Lower leg skin (tissue), 4 donors: ENCODE measurements at regions not wholly inside any gene's neighbourhood (a gene's known extent, or its start where the extent isn't known, plus 50 kb on each side); places are given as distances from the start of the nearest gene placed in this dataset.

Source experiments
- DNase-seq, 2 donors: peaks; one replicate each; pipeline ENCODE4 v3.0.0-alpha.2; 2019; ENCODE audit warnings: low spot score in 2 of 2
- H3K4me3 ChIP-seq: fragments of 200-600 bp; sonication (generic); 2 replicates; pipeline ENCODE4 v1.5.1; 2017; ENCODE audit warnings: mild to moderate bottlenecking, low read depth; ENCODE audit not compliant: poor library complexity, severe bottlenecking
- CTCF ChIP-seq, 3 donors: fragments of 450-650 bp; IDR thresholded peaks; one replicate each; pipeline ENCODE4 v1.5.1; 2016; ENCODE audit warnings: antibody characterized with exemption in 3 of 3, mild to moderate bottlenecking in 3 of 3, moderate library complexity in 2 of 3
- POLR2A ChIP-seq, 2 donors: fragments of 450-650 bp; IDR thresholded peaks; one replicate each; pipeline ENCODE4 v1.6.1; 2016 to 2017; ENCODE audit warnings: antibody characterized with exemption in 2 of 2, mild to moderate bottlenecking in 1 of 2, moderate library complexity in 1 of 2
- WGBS, 2 donors: methylation state at CpG; one replicate each; pipeline ENCODE4 v1.1.5; 2018; 5-methylcytosine and 5-hydroxymethylcytosine counted together
- intact Hi-C: fragments of 100-400 bp; cut with DNase I; formaldehyde crosslinking; loops from one replicate; pipeline ENCODE4 v1.15.0; 2023; ENCODE audit warnings: low total_unique reads

GRCh38 chr20:17017232-17017631, 209.6 kb upstream of the PCSK2 start:
- no peak for DNase-seq
- WGBS, 2 donors: 61 to 72% methylated on average over 2 of the region's 2 CpGs
- intact Hi-C loops: no loop called here

DNA sequence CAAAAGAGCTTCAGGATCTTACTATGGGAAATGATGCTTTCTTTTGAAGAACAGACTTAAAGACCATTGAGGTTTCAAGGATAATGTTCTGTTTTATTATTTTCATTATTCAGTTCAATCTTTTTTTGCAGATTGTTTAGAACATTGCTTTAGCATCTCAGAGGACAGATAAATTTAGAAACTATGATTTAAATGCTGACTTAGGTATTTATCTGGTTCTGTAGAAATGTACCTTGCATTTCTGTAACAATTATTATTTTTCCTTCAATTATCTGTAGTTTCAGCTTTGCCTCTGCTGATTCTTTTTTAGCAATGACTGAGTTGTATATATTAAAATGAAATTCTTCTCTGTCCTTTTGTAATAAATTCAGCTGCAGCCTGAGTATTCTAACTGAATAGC, 205.4 kb upstream of the PCSK2 start:
- TF ChIP-seq POLR2A (IDR thresholded peaks at IDR 0.05): no peak
- TF ChIP-seq CTCF (IDR thresholded peaks at IDR 0.05): no peak
- intact Hi-C loops: no loop called here
- no peak overlapping the region for H3K4me3 ChIP-seq
- DNase-seq: no peak

More at GRCh38 chr20:17017232-17017631, 209.6 kb upstream of the PCSK2 start:
- TF ChIP-seq CTCF (IDR thresholded peaks at IDR 0.05) (no peak), POLR2A (IDR thresholded peaks at IDR 0.05) (no peak)
- H3K4me3 ChIP-seq: no peak overlapping the region

DNA sequence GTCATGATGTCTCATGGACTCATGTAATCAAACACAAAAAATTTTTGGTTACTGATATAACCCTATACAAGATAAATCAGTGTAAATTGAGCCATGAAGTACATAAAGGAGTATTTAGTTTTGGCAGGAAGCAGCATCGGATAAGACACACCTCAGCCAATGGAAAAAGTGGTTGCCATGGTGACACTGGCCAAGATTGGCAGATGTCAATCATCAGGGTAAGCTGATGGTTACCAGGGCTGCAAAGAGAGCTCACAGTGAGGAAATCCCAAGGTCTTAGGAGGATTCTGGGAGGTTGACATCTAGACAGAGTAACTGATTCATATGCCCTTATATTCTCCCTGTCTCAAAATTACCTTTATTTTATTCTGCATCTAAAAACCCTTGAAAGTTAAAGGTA, 203.8 kb upstream of the PCSK2 start:
- 72 to 78% methylated on average over 1 of the region's 1 CpG for WGBS, 2 donors
- no peak for DNase-seq
- intact Hi-C loops: no loop called here
- no peak for TF ChIP-seq CTCF (IDR thresholded peaks at IDR 0.05)
- TF ChIP-seq POLR2A (IDR thresholded peaks at IDR 0.05): no peak
- H3K4me3 ChIP-seq: no peak overlapping the region

DNA sequence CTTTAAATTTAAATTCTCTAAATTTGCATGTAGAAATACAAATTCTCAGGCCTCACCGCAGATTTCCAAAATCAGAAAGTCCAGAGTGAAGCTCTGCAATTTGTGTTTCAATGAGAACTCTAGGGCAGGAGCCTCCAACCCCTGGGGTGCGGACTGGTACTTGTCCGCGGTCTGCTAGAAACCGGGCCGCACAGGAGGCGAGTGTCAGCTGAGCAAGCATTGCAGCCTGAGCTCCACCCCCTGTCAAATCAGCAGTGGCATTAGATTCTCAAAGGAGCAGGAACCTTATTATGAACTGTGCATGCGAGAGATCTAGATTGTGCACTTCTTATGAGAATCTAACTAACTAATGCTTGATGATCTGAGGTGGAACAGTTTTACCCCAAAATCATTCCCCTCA, 203.0 kb upstream of the PCSK2 start:
- no peak overlapping the region for H3K4me3 ChIP-seq
- DNase-seq: no peak
- no peak for TF ChIP-seq POLR2A (IDR thresholded peaks at IDR 0.05)
- TF ChIP-seq CTCF (IDR thresholded peaks at IDR 0.05): no peak
- intact Hi-C loops: no loop called here
- 38 to 43% methylated on average over 8 of the region's 8 CpGs for WGBS, 2 donors

- DNase-seq: no peak
- TF ChIP-seq CTCF (IDR thresholded peaks at IDR 0.05): no peak
- no peak for TF ChIP-seq POLR2A (IDR thresholded peaks at IDR 0.05)
- intact Hi-C loops: no loop called here
- H3K4me3 ChIP-seq: no peak overlapping the region
- WGBS, 2 donors: 35 to 39% methylated on average over 5 of the region's 5 CpGs
Observed at GRCh38 chr20:17024513-17025119, 202.2 kb upstream of the PCSK2 start.

DNA sequence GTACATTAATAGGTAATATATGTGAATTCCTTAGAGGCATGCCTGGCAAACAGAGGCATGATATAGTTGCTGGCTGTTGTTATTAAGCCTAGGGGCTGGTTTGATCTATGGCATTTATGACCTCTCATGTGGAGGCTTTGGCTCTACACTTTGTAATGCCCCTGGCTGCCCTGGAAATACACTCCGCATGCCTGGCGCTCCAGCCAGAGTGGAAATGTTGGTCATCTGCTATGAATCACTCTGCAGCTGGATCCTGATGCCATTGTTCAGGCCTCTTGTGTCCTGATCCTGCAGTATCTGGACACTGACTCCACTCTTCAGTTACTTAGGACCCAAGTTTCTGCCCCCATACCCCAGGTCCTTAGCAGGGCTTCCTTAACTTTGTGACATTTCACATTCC, 200.5 kb upstream of the PCSK2 start:
- no peak overlapping the region for H3K4me3 ChIP-seq
- no peak for DNase-seq
- TF ChIP-seq CTCF (IDR thresholded peaks at IDR 0.05) (no peak), POLR2A (IDR thresholded peaks at IDR 0.05) (no peak)
- WGBS, 2 donors: 81 to 83% methylated on average over 2 of the region's 2 CpGs
- intact Hi-C loops: no loop called here
